HepG2 (cell line): ENCODE measurements at regions not wholly inside any gene's neighbourhood (a gene's known extent, or its start where the extent isn't known, plus 50 kb on each side); places are given as distances from the start of the nearest gene placed in this dataset.

ENCODE experiments used
- ATAC-seq: fragments of 200-7000 bp; cut with Tn5 transposase; 3 replicates; pipeline ENCODE4 v1.9.1; 2020; ENCODE audit warnings: mild to moderate bottlenecking, moderate library complexity
- BruUV-seq: library from RNA; stranded (reverse); fragments of 400-500 nt; replicated peaks from 2 replicates; lab custom pipeline; 2021; lab: Mats Ljungman, UMichigan
- CTCF ChIA-PET: fragments of 300-600 bp; formaldehyde crosslinking; extraction: SDS; loops from one replicate; lab custom pipeline; 2021; ENCODE audit warnings: low total read pairs, inconsistent platforms, low intra/inter-chr PET ratio; lab: Yijun Ruan, JAX
- POLR2A ChIA-PET: fragments of 350-600 bp; sonication (Branson Sonifier 250); formaldehyde crosslinking; loops from one replicate; lab custom pipeline; 2020; ENCODE audit warnings: antibody characterized with exemption, inconsistent platforms; lab: Yijun Ruan, JAX
- DNase-seq: peaks from one replicate; pipeline ENCODE4 v3.0.0-alpha.2; 2015; ENCODE audit warnings: low spot score
- FAIRE-seq: peaks from 3 replicates; lab custom pipeline; 2011; peaks lifted over from hg19 to GRCh38; lab: Jason Lieb, UNC
- H2AFZ ChIP-seq: one replicate; pipeline ENCODE4 v1.6.1; 2011; ENCODE audit warnings: low read length, inconsistent platforms
- H3K27ac ChIP-seq: fragments of 300-600 bp; 3 replicates; pipeline ENCODE4 v1.8.0; 2011; ENCODE audit warnings: mixed run types, mild to moderate bottlenecking, mixed read lengths, low read length, inconsistent platforms; ENCODE audit not compliant: insufficient read depth; ENCODE audit errors: extremely low read length
- H3K27me3 ChIP-seq, 2 experiments: fragments of 200-600 bp in 1 of 2; 2 replicates in 1 of 2; 3 replicates in 1 of 2; pipeline versions ENCODE4 v1.6.0 to v1.8.0; 2011; ENCODE audit warnings: low read length in 2 of 2, mild to moderate bottlenecking in 2 of 2, moderate library complexity in 2 of 2, inconsistent platforms in 1 of 2; ENCODE audit not compliant: insufficient read depth in 2 of 2, control insufficient read depth in 1 of 2
- H3K36me3 ChIP-seq, 2 experiments: fragments of 200-600 bp in 1 of 2; replicated peaks in 1 of 2; 2 replicates in 1 of 2; 3 replicates in 1 of 2; pipeline versions ENCODE4 v1.5.1 to v1.8.0; 2011; ENCODE audit warnings: low read length in 2 of 2, inconsistent platforms in 1 of 2; ENCODE audit not compliant: insufficient read depth in 2 of 2, control insufficient read depth in 1 of 2
- H3K4me1 ChIP-seq: 2 replicates; pipeline ENCODE4 v1.5.1; 2012; ENCODE audit warnings: low read length, inconsistent platforms; ENCODE audit not compliant: insufficient read depth
- H3K4me2 ChIP-seq: 2 replicates; pipeline ENCODE4 v1.6.0; 2011; ENCODE audit warnings: low read depth, low read length, inconsistent platforms
- H3K4me3 ChIP-seq, 3 experiments: fragments of 200-600 bp in 1 of 3; sonication (generic), shearing (Covaris generic) in 1 of 3; replicated peaks in 1 of 3; 2 replicates each; pipeline ENCODE4 v1.5.1; 2011 to 2016; ENCODE audit warnings: low read length in 3 of 3, inconsistent platforms in 2 of 3, low read depth in 2 of 3, mild to moderate bottlenecking in 2 of 3, control low read depth in 1 of 3, mixed read lengths in 1 of 3; ENCODE audit not compliant: insufficient read depth in 1 of 3
- H3K79me2 ChIP-seq: one replicate; pipeline ENCODE4 v1.6.1; 2011; ENCODE audit warnings: low read length, inconsistent platforms; ENCODE audit not compliant: insufficient read depth
- H3K9ac ChIP-seq: 2 replicates; pipeline ENCODE4 v1.6.0; 2011; ENCODE audit warnings: mild to moderate bottlenecking, low read depth, low read length, inconsistent platforms; ENCODE audit not compliant: insufficient read depth
- H3K9me3 ChIP-seq: 2 replicates; pipeline ENCODE4 v1.5.1; 2012; ENCODE audit warnings: mild to moderate bottlenecking, low read length
- H4K20me1 ChIP-seq: 2 replicates; pipeline ENCODE4 v1.6.0; 2011; ENCODE audit warnings: inconsistent platforms, mild to moderate bottlenecking, low read length, moderate library complexity; ENCODE audit not compliant: insufficient read depth
- GPN1 ChIP-seq: sonication (generic); formaldehyde crosslinking; IDR thresholded peaks from 2 replicates; pipeline ENCODE4 v1.5.1; 2020; ENCODE audit warnings: missing genetic modification reagents, borderline replicate concordance
- HHEX ChIP-seq: IDR thresholded peaks from 2 replicates; pipeline ENCODE4 v1.6.1; 2016; ENCODE audit warnings: control low read depth
- ISL2 ChIP-seq: sonication (generic); formaldehyde crosslinking; IDR thresholded peaks from 2 replicates; pipeline ENCODE4 v1.5.0; 2020; ENCODE audit warnings: missing genetic modification reagents
- NFIB ChIP-seq: sonication (generic); formaldehyde crosslinking; IDR thresholded peaks from 2 replicates; pipeline ENCODE4 v1.9.0; 2021; ENCODE audit warnings: missing genetic modification reagents, mild to moderate bottlenecking, borderline replicate concordance
- NRL ChIP-seq: sonication (generic); formaldehyde crosslinking; IDR thresholded peaks from 2 replicates; pipeline ENCODE4 v1.5.0; 2020; ENCODE audit warnings: missing genetic modification reagents, mild to moderate bottlenecking, moderate library complexity, borderline replicate concordance
- PAXIP1 ChIP-seq: sonication (generic); formaldehyde crosslinking; conservative IDR thresholded peaks from 2 replicates; pipeline ENCODE4 v1.4.0; 2020; ENCODE audit warnings: mild to moderate bottlenecking, missing genetic modification reagents, moderate library complexity
- PTBP1 ChIP-seq: fragments of 200-400 bp; formaldehyde crosslinking; IDR thresholded peaks from 2 replicates; pipeline ENCODE4 v1.6.1; 2018; ENCODE audit warnings: low read length, low read depth; ENCODE audit not compliant: poor library complexity, severe bottlenecking
- TRIM22 ChIP-seq: fragments of 450-650 bp; IDR thresholded peaks from 2 replicates; pipeline ENCODE4 v1.6.1; 2017
- XBP1 ChIP-seq: sonication (generic); formaldehyde crosslinking; IDR thresholded peaks from 2 replicates; pipeline ENCODE4 v1.5.0; 2020; ENCODE audit warnings: missing genetic modification reagents
- ZBTB33 ChIP-seq: sonication (generic); formaldehyde crosslinking; IDR thresholded peaks from 2 replicates; pipeline ENCODE4 v1.4.0; 2020; ENCODE audit warnings: missing genetic modification reagents
- ZFP90 ChIP-seq: sonication (generic); formaldehyde crosslinking; IDR thresholded peaks from 2 replicates; pipeline ENCODE4 v1.8.0; 2022; ENCODE audit warnings: missing genetic modification reagents, mild to moderate bottlenecking, inconsistent platforms, borderline replicate concordance
- ZNF354B ChIP-seq: sonication (generic); formaldehyde crosslinking; IDR thresholded peaks from 2 replicates; pipeline ENCODE4 v1.8.0; 2022; ENCODE audit warnings: mild to moderate bottlenecking, missing genetic modification reagents
- ZNF431 ChIP-seq: sonication (generic); formaldehyde crosslinking; IDR thresholded peaks from 2 replicates; pipeline ENCODE4 v1.9.0; 2022; ENCODE audit warnings: missing genetic modification reagents, low read depth, mild to moderate bottlenecking, borderline replicate concordance
- WGBS: methylation state at CpG from one replicate; pipeline ENCODE4 v1.1.6; 2017; ENCODE audit warnings: low lambda C conversion rate; 5-methylcytosine and 5-hydroxymethylcytosine counted together
- in situ Hi-C: cut with HindIII; loops from 2 replicates; pipeline ENCODE4 v1.10.0; 2017; ENCODE audit warnings: low pct_unique_long_range_greater_than_20kb; ENCODE audit not compliant: extremely low pct_ligation_motif_present
- intact Hi-C: fragments of 100-400 bp; cut with micrococcal nuclease; formaldehyde crosslinking; loops from one replicate; pipeline ENCODE4 v1.10.0; 2022; ENCODE audit not compliant: unreplicated experiment
- TF ChIP-seq, protein P1 (sequence below): sonication (generic); formaldehyde crosslinking; IDR thresholded peaks from 2 replicates; pipeline ENCODE4 v1.4.0; 2020; ENCODE audit warnings: mild to moderate bottlenecking, low read depth, missing genetic modification reagents
- TF ChIP-seq, protein P2 (sequence below): sonication (generic); formaldehyde crosslinking; IDR thresholded peaks from 2 replicates; pipeline ENCODE4 v1.4.0; 2020; ENCODE audit warnings: mild to moderate bottlenecking, missing genetic modification reagents

- in situ Hi-C loops (loop anchor here (25.0 kb wide), 1 partner anchor 859 kb away; the partner anchor contains the start of genes CEP290 and TMTC3), intact Hi-C loops (no loop called here)
- Histone ChIP-seq H4K20me1 (no peaks in the 10 kb centered on the region), H3K4me2 (no peak overlapping the region), H3K4me3 (no peak overlapping the region), H3K4me1 (no peaks in the 10 kb centered on the region), H3K36me3 (no peaks in the 10 kb centered on the region), H3K9me3 (no peaks in the 10 kb centered on the region), H3K79me2 (no peaks in the 10 kb centered on the region), H3K27ac (no peak overlapping the region), H2AFZ (no peak overlapping the region), H3K9ac (no peak overlapping the region), H3K27me3 (no peaks in the 10 kb centered on the region)
- FAIRE-seq (no peak), DNase-seq (no peak), ATAC-seq (no peak)
- ChIA-PET POLR2A (no interaction called here), CTCF (no interaction called here)
- WGBS = 0% methylated on average over 2 of the region's 2 CpGs
- no TSS peak for BruUV-seq
- TF ChIP-seq ZFP90 (CRISPR knock-in tag) (no peak), ISL2 (CRISPR knock-in tag) (no peak), ZNF354B (no peak), XBP1 (CRISPR knock-in tag) (no peak), ZNF431 (CRISPR knock-in tag) (no peak), PTBP1 (no peak), HHEX (CRISPR knock-in tag) (no peak), GPN1 (CRISPR knock-in tag) (no peak), NFIB (CRISPR knock-in tag) (no peak), PAXIP1 (CRISPR knock-in tag) (no peak), ZBTB33 (CRISPR knock-in tag) (no peak), TRIM22 (no peak), NRL (CRISPR knock-in tag) (no peak)
- TF ChIP-seq, protein P1, sequence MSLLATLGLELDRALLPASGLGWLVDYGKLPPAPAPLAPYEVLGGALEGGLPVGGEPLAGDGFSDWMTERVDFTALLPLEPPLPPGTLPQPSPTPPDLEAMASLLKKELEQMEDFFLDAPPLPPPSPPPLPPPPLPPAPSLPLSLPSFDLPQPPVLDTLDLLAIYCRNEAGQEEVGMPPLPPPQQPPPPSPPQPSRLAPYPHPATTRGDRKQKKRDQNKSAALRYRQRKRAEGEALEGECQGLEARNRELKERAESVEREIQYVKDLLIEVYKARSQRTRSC = no peak
- TF ChIP-seq, protein P2, sequence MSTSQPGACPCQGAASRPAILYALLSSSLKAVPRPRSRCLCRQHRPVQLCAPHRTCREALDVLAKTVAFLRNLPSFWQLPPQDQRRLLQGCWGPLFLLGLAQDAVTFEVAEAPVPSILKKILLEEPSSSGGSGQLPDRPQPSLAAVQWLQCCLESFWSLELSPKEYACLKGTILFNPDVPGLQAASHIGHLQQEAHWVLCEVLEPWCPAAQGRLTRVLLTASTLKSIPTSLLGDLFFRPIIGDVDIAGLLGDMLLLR (CRISPR knock-in tag) = no peak
These were observed 356.0 kb downstream of the DUSP6 start for GRCh38 chr12:88996200-88996788.
